CD4-positive, alpha-beta T cell (primary cell): ENCODE measurements at regions not wholly inside any gene's neighbourhood (a gene's known extent, or its start where the extent isn't known, plus 50 kb on each side); places are given as distances from the start of the nearest gene placed in this dataset.

Experiments used
- ATAC-seq: fragments of 200-7000 bp; cut with Tn5 transposase; one replicate; pipeline ENCODE4 v1.10.0; 2022; ENCODE audit warnings: mild to moderate bottlenecking; ENCODE audit not compliant: poor library complexity
- CTCF ChIA-PET: fragments of 350-600 bp; sonication (Branson Sonifier 250); formaldehyde crosslinking; loops from one replicate; lab custom pipeline; 2021; ENCODE audit warnings: antibody characterized with exemption, inconsistent platforms; lab: Charles Lee
- POLR2A ChIA-PET: fragments of 350-600 bp; sonication (Branson Sonifier 250); formaldehyde crosslinking; loops from one replicate; lab custom pipeline; 2021; ENCODE audit warnings: antibody characterized with exemption, inconsistent platforms; lab: Charles Lee
- DNase-seq, 14 experiments: peaks; one replicate each; pipeline ENCODE4 v3.0.0-alpha.2; 2013 to 2020; ENCODE audit warnings: mixed read lengths in 2 of 14
- H3K27ac ChIP-seq, 2 donors: one replicate each; pipeline versions ENCODE4 v1.5.1 to v1.7.0; 2013; ENCODE audit warnings: low read length in 2 of 2, low read depth in 1 of 2, mild to moderate bottlenecking in 1 of 2
- H3K27me3 ChIP-seq, 2 experiments: 1 replicate in 1 of 2; 2 replicates in 1 of 2; pipeline versions ENCODE4 v1.6.1 to v1.7.0; 2013; ENCODE audit warnings: low read length in 2 of 2, control low read depth in 1 of 2, mild to moderate bottlenecking in 1 of 2, moderate library complexity in 1 of 2; ENCODE audit not compliant: insufficient read depth in 2 of 2, control insufficient read depth in 1 of 2
- H3K36me3 ChIP-seq: one replicate; pipeline ENCODE4 v1.6.1; 2013; ENCODE audit warnings: low read length, control low read depth; ENCODE audit not compliant: insufficient read depth
- H3K4me1 ChIP-seq: one replicate; pipeline ENCODE4 v1.6.1; 2013; ENCODE audit warnings: low read length, control low read depth; ENCODE audit not compliant: insufficient read depth
- H3K4me3 ChIP-seq: one replicate; pipeline ENCODE4 v1.5.1; 2013; ENCODE audit warnings: mild to moderate bottlenecking, low read length, moderate library complexity
- H3K9me3 ChIP-seq, 2 experiments: 1 replicate in 1 of 2; 2 replicates in 1 of 2; pipeline versions ENCODE4 v1.6.1 to v1.7.0; 2013; ENCODE audit warnings: low read length in 2 of 2, mild to moderate bottlenecking in 2 of 2, control low read depth in 1 of 2, moderate library complexity in 1 of 2; ENCODE audit not compliant: control insufficient read depth in 1 of 2, insufficient read depth in 1 of 2
- H3K27ac Mint-ChIP-seq: one replicate; pipeline ENCODE4 v1.8.0; 2020; ENCODE audit warnings: mixed read lengths
- H3K27me3 Mint-ChIP-seq: one replicate; pipeline ENCODE4 v1.8.0; 2021; ENCODE audit warnings: mixed read lengths
- H3K36me3 Mint-ChIP-seq: one replicate; pipeline ENCODE4 v1.8.0; 2021; ENCODE audit warnings: low read depth, mixed read lengths
- H3K4me1 Mint-ChIP-seq: one replicate; pipeline ENCODE4 v1.8.0; 2021; ENCODE audit warnings: low read depth, mixed read lengths
- H3K4me3 Mint-ChIP-seq: one replicate; pipeline ENCODE4 v1.8.0; 2020; ENCODE audit warnings: mild to moderate bottlenecking, mixed read lengths
- H3K9me3 Mint-ChIP-seq: one replicate; pipeline ENCODE4 v1.8.0; 2020; ENCODE audit warnings: mixed read lengths
- CTCF ChIP-seq: fragments of 200-600 bp; IDR thresholded peaks from one replicate; pipeline ENCODE4 v1.8.0; 2022; ENCODE audit warnings: antibody characterized with exemption, mild to moderate bottlenecking
- intact Hi-C, 2 experiments: fragments of 100-400 bp; cut with DNase I in 1 of 2; cut with micrococcal nuclease in 1 of 2; formaldehyde crosslinking; loops; one replicate each; pipeline versions ENCODE4 v1.15.1 to v1.9.0; 2023 to 2025; cut with DNase I, micrococcal nuclease

- no peaks in the 10 kb centered on the region for H3K27me3 Mint-ChIP-seq
- H3K4me3 Mint-ChIP-seq, result no peak overlapping the region
- intact Hi-C loops, result no loop called here
- POLR2A ChIA-PET, result no interaction called here
- Histone ChIP-seq H3K9me3 (peaks cover 0 to 7% of the 10 kb centered on the region in 2 experiments), H3K36me3 (no peaks in the 10 kb centered on the region), H3K4me3 (no peak overlapping the region), H3K27ac (no peak overlapping the region), H3K27me3 (no peaks in the 10 kb centered on the region), H3K4me1 (no peaks in the 10 kb centered on the region)
- H3K9me3 Mint-ChIP-seq, result peaks cover 12% of the 10 kb centered on the region
- no peaks in the 10 kb centered on the region for H3K36me3 Mint-ChIP-seq
- no peak overlapping the region for H3K27ac Mint-ChIP-seq
- no peak for DNase-seq
- no peak for ATAC-seq
- CTCF ChIA-PET, result no interaction called here
- H3K4me1 Mint-ChIP-seq, result no peaks in the 10 kb centered on the region
- TF ChIP-seq CTCF, result no peak
Measured at GRCh38 chr13:110097013-110097412, 209.9 kb downstream of the COL4A1 start.

GRCh38 chr13:110092831-110093247 lies 214.1 kb downstream of the COL4A1 start:
- Mint-ChIP-seq H3K4me1 (no peaks in the 10 kb centered on the region), H3K9me3 (no peaks in the 10 kb centered on the region), H3K36me3 (no peaks in the 10 kb centered on the region), H3K27me3 (no peaks in the 10 kb centered on the region), H3K27ac (no peak overlapping the region), H3K4me3 (no peak overlapping the region)
- intact Hi-C loops, result no loop called here
- no peak for TF ChIP-seq CTCF
- ATAC-seq (no peak), DNase-seq (no peak)
- Histone ChIP-seq H3K27me3 (no peaks in the 10 kb centered on the region), H3K4me1 (no peaks in the 10 kb centered on the region), H3K27ac (no peak overlapping the region), H3K36me3 (no peaks in the 10 kb centered on the region), H3K9me3 (peaks cover 0 to 2% of the 10 kb centered on the region in 2 experiments), H3K4me3 (no peak overlapping the region)
- ChIA-PET CTCF (no interaction called here), POLR2A (no interaction called here)

- Mint-ChIP-seq H3K9me3 (peaks cover 3% of the 10 kb centered on the region), H3K27me3 (no peaks in the 10 kb centered on the region), H3K4me1 (no peaks in the 10 kb centered on the region), H3K36me3 (no peaks in the 10 kb centered on the region), H3K4me3 (no peak overlapping the region), H3K27ac (no peak overlapping the region)
- Histone ChIP-seq H3K4me3 (no peak overlapping the region), H3K4me1 (no peaks in the 10 kb centered on the region), H3K27me3 (no peaks in the 10 kb centered on the region), H3K9me3 (no peaks in the 10 kb centered on the region), H3K27ac (no peak overlapping the region), H3K36me3 (no peaks in the 10 kb centered on the region)
- CTCF ChIA-PET, result no interaction called here
- DNase-seq, result no peak
- no peak for ATAC-seq
- intact Hi-C loops, result no loop called here
- TF ChIP-seq CTCF, result no peak
- POLR2A ChIA-PET, result no interaction called here
Measured at GRCh38 chr13:110089815-110090214, 217.1 kb downstream of the COL4A1 start.
